Right cardiac atrium (tissue), 5 donors: ENCODE measurements at regions not wholly inside any gene's neighbourhood (a gene's known extent, or its start where the extent isn't known, plus 50 kb on each side); places are given as distances from the start of the nearest gene placed in this dataset.

Experiments
- ATAC-seq, 2 donors: fragments of 200-7000 bp; cut with Tn5 transposase; one replicate each; pipeline versions ENCODE4 v1.8.0 to v1.9.1; 2020; ENCODE audit warnings: moderate library complexity in 2 of 2, mild to moderate bottlenecking in 1 of 2
- DNase-seq, 3 donors: peaks; one replicate each; pipeline ENCODE4 v3.0.0-alpha.2; 2020
- H3K27ac ChIP-seq: one replicate; pipeline ENCODE4 v1.5.1; 2013; ENCODE audit warnings: mild to moderate bottlenecking, low read length, control low read depth, moderate library complexity
- H3K27me3 ChIP-seq: one replicate; pipeline ENCODE4 v1.6.1; 2013; ENCODE audit not compliant: control insufficient read depth, insufficient read depth
- H3K4me1 ChIP-seq: one replicate; pipeline ENCODE4 v1.6.1; 2013; ENCODE audit warnings: low read length; ENCODE audit not compliant: control insufficient read depth, insufficient read depth
- H3K4me3 ChIP-seq: one replicate; pipeline ENCODE4 v1.5.1; 2013; ENCODE audit warnings: low read length, control low read depth
- H3K9me3 ChIP-seq: one replicate; pipeline ENCODE4 v1.6.1; 2013; ENCODE audit warnings: low read length; ENCODE audit not compliant: control insufficient read depth
- WGBS: extraction: QIAGEN DNeasy Blood & Tissue Kit; methylation state at CpG from one replicate; pipeline ENCODE4 v1.1.7; 2013; 5-methylcytosine and 5-hydroxymethylcytosine counted together
- intact Hi-C, 4 donors: fragments of 100-400 bp; cut with DNase I; formaldehyde crosslinking; loops; one replicate each; pipeline versions ENCODE4 v1.11.0 to v1.14.0; 2022 to 2023
- donor health status: healthy with polysubstance abuse.
- donor health status: DM: no; HTN: yes; CAD: no.
- donor health status: DM: no; HTN: no; CAD: no.
- donor health status: DM: no; HTN: yes; CAD: no; lungs with severe emphysema.
- donor health status: DM: yes; HTN: yes; CAD: no.

DNA sequence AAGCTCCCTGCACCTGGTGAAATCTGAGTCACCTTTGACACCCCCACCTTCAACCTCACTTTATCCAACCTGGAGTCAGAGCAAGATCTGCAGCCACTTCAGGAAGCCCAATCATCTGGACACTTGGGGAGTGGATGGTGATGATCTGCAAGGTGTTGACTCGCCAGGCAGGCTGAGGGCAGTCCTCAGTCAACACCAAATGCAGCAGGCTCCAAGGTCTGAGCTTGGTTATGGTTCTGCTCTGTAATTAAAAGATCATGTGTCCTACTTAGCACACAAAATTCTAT, 446.9 kb downstream of the BRD1 start:
- Histone ChIP-seq H3K4me3 (no peak overlapping the region), H3K27ac (no peak overlapping the region), H3K27me3 (no peaks in the 10 kb centered on the region), H3K4me1 (no peaks in the 10 kb centered on the region), H3K9me3 (no peaks in the 10 kb centered on the region)
- no peak for ATAC-seq
- WGBS, result 63% methylated on average over 1 of the region's 1 CpG
- intact Hi-C loops, result no loop called here
- DNase-seq, result no peak

DNA sequence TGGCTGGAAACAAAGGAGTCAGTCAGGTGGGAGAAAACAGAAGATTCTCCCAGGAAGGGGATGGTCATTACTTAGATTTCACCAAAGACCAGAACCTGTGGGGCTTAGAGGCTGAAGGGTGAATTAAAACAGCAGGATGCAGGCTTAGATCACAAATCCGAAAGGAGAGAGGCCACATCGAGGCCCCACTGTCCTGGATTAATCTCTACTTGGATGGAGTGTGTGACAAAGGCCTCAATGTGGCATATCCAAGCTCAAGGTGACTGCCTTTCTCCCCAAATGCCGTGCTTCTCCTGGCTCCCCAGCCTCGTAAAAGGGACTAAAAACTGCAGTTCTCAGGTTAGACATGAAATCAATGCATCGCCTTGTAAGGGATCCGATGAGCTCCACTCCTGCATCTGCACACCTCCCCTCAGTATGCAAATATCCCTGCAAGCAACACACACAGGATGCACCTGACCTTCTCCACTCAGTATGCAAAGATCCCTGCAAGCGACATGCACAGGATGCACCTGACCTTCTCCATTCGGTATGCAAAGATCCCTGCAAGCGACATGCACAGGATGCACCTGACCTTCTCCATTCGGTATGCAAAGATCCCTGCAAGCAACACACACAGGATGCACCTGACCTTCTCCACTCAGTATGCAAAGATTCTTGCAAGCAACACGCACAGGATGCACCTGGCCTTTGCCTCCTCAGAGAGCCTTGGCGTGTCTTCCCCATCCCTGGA, 447.4 kb downstream of the BRD1 start:
- no peak for DNase-seq

DNA sequence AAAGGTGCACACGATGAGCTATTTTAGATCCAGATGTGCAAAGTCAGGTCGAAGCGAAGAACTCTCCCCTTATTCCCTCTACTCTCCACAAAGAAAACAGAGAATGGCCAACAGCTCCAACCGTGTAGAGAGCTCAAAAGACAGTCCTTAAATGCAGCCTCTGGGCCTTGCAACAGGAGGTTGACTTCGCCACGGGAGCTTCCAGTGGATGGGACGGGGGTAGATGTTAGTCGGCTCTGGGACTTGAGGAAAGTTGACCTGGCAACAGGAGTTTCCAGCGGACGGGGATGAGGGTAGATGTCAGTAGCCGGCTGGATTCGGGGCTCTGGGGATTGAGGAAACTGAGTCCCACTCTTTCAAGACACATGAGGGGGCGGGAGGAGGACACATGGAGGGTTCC, 450.4 kb downstream of the BRD1 start:
- Histone ChIP-seq H3K4me1 (no peaks in the 10 kb centered on the region), H3K4me3 (no peak overlapping the region), H3K27ac (no peak overlapping the region), H3K27me3 (no peaks in the 10 kb centered on the region), H3K9me3 (no peaks in the 10 kb centered on the region)
- intact Hi-C loops, result no loop called here
- WGBS, result 78% methylated on average over 13 of the region's 13 CpGs
- ATAC-seq (no peak), DNase-seq (no peak)

More for the DNA sequence above, 447.4 kb downstream of the BRD1 start:
- intact Hi-C loops, result no loop called here
- Histone ChIP-seq H3K4me3 (no peak overlapping the region), H3K27ac (no peak overlapping the region), H3K27me3 (no peaks in the 10 kb centered on the region), H3K9me3 (no peaks in the 10 kb centered on the region), H3K4me1 (no peaks in the 10 kb centered on the region)
- no peak for ATAC-seq
- WGBS, result 66% methylated on average over 12 of the region's 12 CpGs

DNA sequence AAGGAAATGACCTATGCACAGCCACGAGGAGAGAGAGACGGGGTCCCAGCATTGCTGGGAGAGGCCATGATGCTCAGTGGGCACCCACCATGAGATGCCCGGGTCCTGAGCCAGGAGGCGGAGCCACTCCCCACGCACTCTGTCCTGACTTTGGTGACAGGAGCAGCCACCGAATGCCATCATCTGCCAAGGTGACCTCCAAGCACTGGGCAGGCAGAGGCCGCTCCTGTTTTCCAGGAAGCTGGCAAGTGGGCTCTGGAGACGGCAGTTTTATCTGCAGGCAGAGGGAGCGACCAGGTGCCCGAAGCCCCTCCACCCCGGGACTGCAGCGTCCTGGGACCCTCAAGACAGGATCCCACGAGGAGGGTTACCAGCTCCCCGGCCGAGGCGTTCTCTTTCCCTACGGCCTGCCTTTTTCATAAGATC, 453.9 kb downstream of the BRD1 start:
- 77% methylated on average over 17 of the region's 17 CpGs for WGBS
- H3K4me1 ChIP-seq, result no peaks in the 10 kb centered on the region
- no peaks in the 10 kb centered on the region for H3K9me3 ChIP-seq
- no peaks in the 10 kb centered on the region for H3K27me3 ChIP-seq
- ATAC-seq (no peak), DNase-seq (peak in 1 of 3 donors; percentile 21)
- no peak overlapping the region for H3K4me3 ChIP-seq
- intact Hi-C loops, result no loop called here
- no peak overlapping the region for H3K27ac ChIP-seq

- no peaks in the 10 kb centered on the region for H3K4me1 ChIP-seq
- no peaks in the 10 kb centered on the region for H3K9me3 ChIP-seq
- H3K27ac ChIP-seq, result no peak overlapping the region
- no peaks in the 10 kb centered on the region for H3K27me3 ChIP-seq
- 71% methylated on average over 6 of the region's 6 CpGs for WGBS
- H3K4me3 ChIP-seq, result no peak overlapping the region
- DNase-seq (no peak), ATAC-seq (no peak)
- intact Hi-C loops, result no loop called here
Measured at GRCh38 chr22:49373289-49373666, 454.4 kb downstream of the BRD1 start.

DNA sequence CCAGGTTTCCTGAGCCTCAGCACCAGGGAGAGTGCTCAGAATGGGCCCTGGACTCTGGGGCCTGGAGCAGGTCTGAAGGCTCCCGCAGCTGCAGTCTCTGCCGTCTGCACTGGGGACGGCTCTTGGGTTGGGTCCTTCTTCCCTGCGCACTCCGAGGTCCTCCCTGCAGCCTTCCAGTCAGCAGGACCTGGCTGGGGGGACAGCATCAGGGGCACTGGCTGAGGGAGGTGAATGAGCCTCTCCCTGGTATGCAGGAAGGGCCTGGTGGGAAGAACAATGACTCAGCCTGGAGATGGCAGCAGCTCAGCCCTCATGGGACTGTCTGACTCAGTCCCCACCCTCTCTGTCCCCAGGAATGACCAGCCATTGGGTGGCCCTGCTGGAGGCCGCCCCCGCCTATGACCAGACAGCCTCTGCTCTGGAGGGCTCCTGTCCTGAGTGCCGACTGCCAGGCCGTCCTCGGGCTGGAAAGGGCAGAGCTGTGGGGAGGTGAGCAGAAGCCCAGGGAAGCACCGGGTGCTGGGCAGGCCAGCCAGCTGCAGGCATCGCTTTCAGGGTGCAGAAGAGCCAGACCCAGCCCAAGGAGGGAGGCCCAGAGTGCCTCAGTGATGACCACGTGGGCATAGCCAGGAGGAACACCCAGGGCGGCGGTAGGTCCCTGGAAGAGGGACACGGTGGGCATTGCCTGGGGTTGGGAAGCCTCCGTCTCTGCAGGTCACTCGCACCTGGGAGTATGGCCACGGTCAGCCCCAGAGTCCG, 455.0 kb downstream of the BRD1 start:
- 59% methylated on average over 20 of the region's 20 CpGs for WGBS
- intact Hi-C loops, result no loop called here
- H3K27me3 ChIP-seq, result no peaks in the 10 kb centered on the region
- H3K4me3 ChIP-seq, result no peak overlapping the region
- H3K4me1 ChIP-seq, result no peaks in the 10 kb centered on the region
- peak in 1 of 3 donors; percentile 28 for DNase-seq
- no peaks in the 10 kb centered on the region for H3K9me3 ChIP-seq
- no peak overlapping the region for H3K27ac ChIP-seq
- no peak for ATAC-seq

DNA sequence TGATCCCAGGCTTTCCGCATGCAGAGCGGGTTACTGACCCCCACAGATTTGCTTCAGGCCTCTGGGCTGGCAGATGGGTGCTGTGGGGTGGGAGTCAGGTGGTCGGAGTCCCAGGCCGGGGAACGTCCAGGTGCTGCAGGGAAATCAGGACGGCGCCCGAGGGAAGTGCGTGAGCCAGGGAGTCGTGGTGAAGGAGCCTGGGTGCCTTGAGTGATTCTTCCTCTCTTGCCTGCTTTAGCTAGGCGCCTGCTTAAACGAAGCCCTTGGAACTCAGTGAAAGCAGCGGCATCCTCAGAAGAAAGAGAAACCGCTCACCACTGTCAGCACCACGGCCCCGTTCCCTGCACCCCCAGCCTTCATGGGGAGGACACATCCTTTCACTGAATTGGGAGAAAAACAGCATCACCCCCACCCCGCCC, 455.6 kb downstream of the BRD1 start:
- intact Hi-C loops, result no loop called here
- no peaks in the 10 kb centered on the region for H3K4me1 ChIP-seq
- H3K27ac ChIP-seq, result no peak overlapping the region
- H3K4me3 ChIP-seq, result no peak overlapping the region
- 71% methylated on average over 17 of the region's 17 CpGs for WGBS
- ATAC-seq (no peak), DNase-seq (peak in 1 of 3 donors; percentile 44)
- H3K27me3 ChIP-seq, result no peaks in the 10 kb centered on the region
- no peaks in the 10 kb centered on the region for H3K9me3 ChIP-seq

DNA sequence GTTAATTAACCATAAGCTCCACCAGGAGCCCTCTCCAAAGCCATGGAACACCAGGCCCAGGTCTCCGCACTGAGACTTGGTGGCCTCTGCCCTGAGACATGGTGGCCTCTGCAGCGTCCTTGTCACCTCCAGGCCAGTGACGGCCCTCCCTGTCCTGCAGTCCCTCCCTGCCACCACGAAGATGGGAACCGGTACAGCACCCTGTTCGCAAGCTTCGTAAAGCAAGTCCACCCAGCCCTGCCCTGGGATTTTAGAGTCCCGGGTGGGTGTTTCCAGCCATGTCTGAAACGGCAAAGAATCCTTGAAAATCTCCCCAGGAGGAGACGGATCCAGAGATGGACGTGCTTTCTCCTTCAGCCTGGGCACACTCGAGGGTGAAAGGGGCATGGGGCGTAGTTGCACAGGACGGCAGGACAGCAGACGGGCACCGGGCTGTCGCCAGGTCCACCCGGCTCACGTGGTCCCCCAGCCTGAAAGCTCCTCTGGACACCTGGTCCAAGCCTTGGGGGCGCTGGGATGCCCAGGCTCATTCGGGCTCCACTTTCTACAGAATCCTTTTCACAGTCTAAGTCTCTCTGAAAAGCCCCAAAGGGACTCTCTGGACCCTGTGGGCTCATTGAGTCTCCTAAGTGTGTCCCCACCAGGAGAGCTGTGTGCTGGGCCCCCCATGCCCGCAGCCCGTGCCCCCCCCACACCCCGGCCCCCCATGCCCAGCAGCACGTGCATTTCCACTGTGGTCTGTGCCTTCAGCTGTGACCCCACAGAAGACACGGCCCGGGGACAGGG, 456.2 kb downstream of the BRD1 start:
- intact Hi-C loops, result no loop called here
- no peaks in the 10 kb centered on the region for H3K27me3 ChIP-seq
- 81% methylated on average over 27 of the region's 27 CpGs for WGBS
- no peak overlapping the region for H3K27ac ChIP-seq
- no peak overlapping the region for H3K4me3 ChIP-seq
- H3K9me3 ChIP-seq, result no peaks in the 10 kb centered on the region
- H3K4me1 ChIP-seq, result no peaks in the 10 kb centered on the region
- DNase-seq, result peak in 1 of 3 donors; percentile 45
- no peak for ATAC-seq

GRCh38 chr22:49370627-49371301, 456.9 kb downstream of the BRD1 start:
- ATAC-seq (no peak), DNase-seq (no peak)
- Histone ChIP-seq H3K9me3 (no peaks in the 10 kb centered on the region), H3K27me3 (no peaks in the 10 kb centered on the region), H3K27ac (no peak overlapping the region), H3K4me3 (no peak overlapping the region), H3K4me1 (no peaks in the 10 kb centered on the region)
- WGBS, result 66% methylated on average over 29 of the region's 29 CpGs
- intact Hi-C loops, result no loop called here

DNA sequence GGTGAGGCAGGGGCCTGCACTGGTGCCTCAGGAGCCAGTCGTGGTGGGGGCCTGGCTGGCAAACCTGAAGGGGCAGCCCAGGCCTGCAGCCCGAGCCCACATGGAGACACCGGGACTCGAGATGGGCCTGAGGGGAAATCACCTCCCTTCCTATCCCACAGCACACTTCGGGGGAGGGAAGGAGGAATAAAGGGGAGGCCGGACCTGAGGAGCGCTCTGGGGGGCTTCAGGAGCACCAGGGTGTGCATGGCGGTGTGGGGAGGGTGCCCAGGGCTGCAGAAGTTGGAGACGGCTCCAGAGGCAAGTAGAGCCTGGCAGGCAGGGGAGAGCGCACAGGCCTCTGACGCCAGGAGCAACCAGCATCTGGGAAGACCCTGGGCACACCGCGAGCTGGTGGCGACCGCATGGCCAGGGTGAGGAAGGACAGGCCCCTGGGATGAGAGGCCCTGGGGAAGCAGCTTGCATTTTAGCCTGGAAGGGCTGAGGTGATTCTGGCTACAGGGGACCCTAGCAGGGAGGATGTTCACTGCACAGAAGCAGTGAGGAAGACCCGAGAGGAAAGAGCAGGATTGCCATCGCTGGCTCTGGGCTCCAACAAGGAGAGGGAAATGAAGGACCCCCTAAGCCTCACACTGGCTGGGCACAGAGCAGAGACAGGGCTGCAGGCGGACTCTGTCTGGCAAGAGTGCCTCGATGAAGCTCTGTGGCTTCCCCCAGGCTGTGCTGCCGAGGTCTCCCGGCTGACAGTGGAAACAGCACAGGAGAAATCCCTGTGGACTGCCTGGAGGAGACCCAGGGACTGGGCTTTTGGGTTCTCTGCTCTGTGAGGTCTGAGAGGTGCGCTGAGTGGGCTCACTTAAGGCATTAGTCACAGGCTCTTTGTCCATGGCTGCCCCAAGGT, 457.7 kb downstream of the BRD1 start:
- Histone ChIP-seq H3K9me3 (no peaks in the 10 kb centered on the region), H3K4me3 (no peak overlapping the region), H3K27me3 (no peaks in the 10 kb centered on the region), H3K4me1 (no peaks in the 10 kb centered on the region), H3K27ac (no peak overlapping the region)
- DNase-seq, result no peak
- intact Hi-C loops, result no loop called here
- ATAC-seq, result no peak
- WGBS, result 71% methylated on average over 22 of the region's 22 CpGs
